ENCODE measurements at regions not wholly inside any gene's neighbourhood (a gene's known extent, or its start where the extent isn't known, plus 50 kb on each side); places are given as distances from the start of the nearest gene placed in this dataset.

- TF ChIP-seq REST (IDR thresholded peaks at IDR 0.05), result no peak
- TF ChIP-seq HNF4A (conservative IDR thresholded peaks at IDR 0.05), result no peak
- no peak for TF ChIP-seq JUND (IDR thresholded peaks at IDR 0.05)
- TF ChIP-seq SP1 (IDR thresholded peaks at IDR 0.05), result no peak
These were observed 390.0 kb downstream of the AEBP2 start (continued) for GRCh38 chr12:19829100-19829853.

GRCh38 chr12:19830446-19830845, 391.2 kb downstream of the AEBP2 start:
- Histone ChIP-seq H3K9me3 (ENCODE audit: control insufficient read depth in 4 of 4, low read length in 3 of 4) (peaks cover 0 to 8% (median 1%) of the 10 kb centered on the region in 4 donors), H3K9ac (ENCODE audit: low read depth in 1 of 2, low read length in 2 of 2) (no peak overlapping the region), H3K4me1 (ENCODE audit: control insufficient read depth in 4 of 4, insufficient read depth in 4 of 4, low read length in 3 of 4) (no peaks in the 10 kb centered on the region), H3K27ac (ENCODE audit: low read depth in 1 of 2, low read length in 2 of 2) (no peak overlapping the region), H3K36me3 (ENCODE audit: control insufficient read depth in 4 of 4, insufficient read depth in 3 of 4, low read depth in 1 of 4, low read length in 3 of 4) (no peaks in the 10 kb centered on the region), H3K4me3 (ENCODE audit: low read depth in 1 of 3, low read length in 3 of 3) (no peak overlapping the region), H3K27me3 (ENCODE audit: control insufficient read depth in 4 of 4, insufficient read depth in 4 of 4, low read length in 3 of 4) (no peaks in the 10 kb centered on the region)
- WGBS, result 91% methylated on average over 2 of the region's 2 CpGs
- DNase-seq (ENCODE audit: low spot score), result no peak
- no peak for TF ChIP-seq YY1 (IDR thresholded peaks at IDR 0.05)
- TF ChIP-seq HNF4G (IDR thresholded peaks at IDR 0.05), result no peak
- no peak for TF ChIP-seq JUND (IDR thresholded peaks at IDR 0.05)
- no peak for TF ChIP-seq GABPA (IDR thresholded peaks at IDR 0.05 in 1 of 2, conservative IDR thresholded peaks at IDR 0.05 in 1 of 2)
- no peak for TF ChIP-seq NR2F2 (IDR thresholded peaks at IDR 0.05)
- TF ChIP-seq CTCF (IDR thresholded peaks at IDR 0.05; ENCODE audit: low read depth, low read length, missing input control), result no peak
- TF ChIP-seq ZBTB33 (IDR thresholded peaks at IDR 0.05), result no peak
- no peak for TF ChIP-seq HNF4A (conservative IDR thresholded peaks at IDR 0.05)
- no peak for TF ChIP-seq FOXA1 (IDR thresholded peaks at IDR 0.05)
- TF ChIP-seq SP1 (IDR thresholded peaks at IDR 0.05), result no peak
- no peak for TF ChIP-seq REST (IDR thresholded peaks at IDR 0.05)
- TF ChIP-seq FOXA2 (IDR thresholded peaks at IDR 0.05), result no peak
- no peak for TF ChIP-seq EGR1 (IDR thresholded peaks at IDR 0.05; ENCODE audit: low read depth in 2 of 2)
- no peak for TF ChIP-seq ATF3 (IDR thresholded peaks at IDR 0.05)
- TF ChIP-seq RXRA (IDR thresholded peaks at IDR 0.05), result no peak
- no peak for TF ChIP-seq MAX (IDR thresholded peaks at IDR 0.05)
